ENCODE measurements at regions not wholly inside any gene's neighbourhood (a gene's known extent, or its start where the extent isn't known, plus 50 kb on each side); places are given as distances from the start of the nearest gene placed in this dataset.
A peak's percentile ranks its signal among the peaks of the same experiment; 100 is the strongest.

DNA sequence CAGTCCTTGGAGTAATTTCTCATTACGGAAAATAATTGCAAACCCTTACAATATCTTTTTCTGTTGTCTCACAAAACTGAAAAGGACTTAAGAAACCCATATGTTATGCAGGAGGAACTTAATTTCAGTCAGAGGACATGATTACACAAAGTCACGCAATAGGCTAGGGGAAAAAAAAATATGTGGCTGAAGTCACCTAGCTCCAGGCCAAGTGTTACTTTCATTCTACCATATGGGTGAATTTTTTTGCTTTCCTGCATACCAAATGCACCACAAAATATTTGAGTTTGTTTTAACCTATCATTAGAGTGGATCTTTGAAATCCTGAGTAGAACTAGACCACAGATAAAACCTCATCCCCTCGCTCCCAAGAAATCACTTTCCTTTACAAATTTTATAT, 523.5 kb downstream of the CAAP1 start:
- DNase-seq = no peak

- DNase-seq = no peak
Observed at GRCh38 chr9:26368241-26368640, 524.4 kb downstream of the CAAP1 start.

- DNase-seq = peak; percentile 34
Observed at GRCh38 chr9:26361010-26361409, 531.6 kb downstream of the CAAP1 start.

DNA sequence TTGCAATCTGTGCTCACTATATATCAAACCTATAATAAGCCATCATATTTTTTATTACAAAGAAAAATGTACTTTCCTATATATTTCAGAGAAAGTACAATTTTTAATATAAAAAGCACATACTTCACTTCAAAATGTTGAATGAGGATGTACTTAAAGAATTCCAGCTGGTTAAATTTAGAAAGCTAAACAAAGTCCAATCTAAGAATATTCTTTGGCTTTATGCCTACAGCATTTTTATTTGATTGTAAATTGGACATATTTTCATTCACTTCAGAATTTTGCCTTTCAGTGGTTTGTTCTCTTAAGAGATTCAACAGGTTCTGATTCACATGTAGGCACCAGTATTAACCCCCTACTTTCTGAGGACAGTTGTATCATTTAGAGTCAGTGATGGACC, 533.8 kb downstream of the CAAP1 start:
- no peak for DNase-seq

DNA sequence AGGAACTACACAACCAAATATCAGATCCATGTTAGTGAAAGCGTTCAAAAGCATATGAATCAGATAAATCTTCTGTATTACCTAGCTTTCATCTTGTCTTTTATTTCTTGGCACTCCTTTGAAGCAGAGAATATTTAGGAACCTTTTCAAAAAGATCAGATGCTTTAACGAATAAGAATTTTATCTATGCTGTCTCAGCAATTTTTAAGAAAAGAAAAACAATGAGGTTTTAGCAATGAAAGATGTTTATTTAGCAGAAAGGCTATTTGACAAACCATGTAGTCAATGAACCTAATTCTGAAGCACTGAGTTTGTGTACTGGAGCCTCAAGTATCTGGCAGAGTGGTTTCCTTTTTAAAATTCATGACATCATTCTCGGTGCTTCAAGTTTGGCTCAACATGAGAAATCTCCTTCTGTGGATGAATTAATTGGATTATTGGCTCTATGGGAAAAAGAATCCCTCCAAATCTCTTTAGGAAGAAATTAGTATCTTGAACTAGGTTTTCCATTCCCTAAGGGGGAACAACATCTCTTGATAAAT, 534.7 kb downstream of the CAAP1 start:
- no peak for DNase-seq

DNA sequence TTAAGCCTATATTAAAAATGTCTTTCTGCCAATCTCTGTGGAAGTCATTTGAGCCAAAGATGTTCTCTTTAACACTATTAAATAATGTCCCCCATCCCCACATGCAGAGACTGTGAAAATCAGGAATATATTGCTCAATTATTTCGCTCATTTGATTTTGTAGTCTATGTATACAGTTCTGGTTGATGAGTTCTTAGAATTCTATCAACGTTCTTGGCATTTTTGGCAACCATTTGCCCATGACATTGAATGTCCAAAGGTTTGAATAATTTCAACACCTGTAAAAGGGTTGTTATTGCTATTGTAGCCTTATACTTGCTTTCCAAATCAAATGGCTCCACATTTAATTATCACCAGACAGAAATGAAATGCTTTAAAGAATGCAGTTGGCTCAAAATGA, 536.1 kb downstream of the CAAP1 start:
- DNase-seq = no peak

DNA sequence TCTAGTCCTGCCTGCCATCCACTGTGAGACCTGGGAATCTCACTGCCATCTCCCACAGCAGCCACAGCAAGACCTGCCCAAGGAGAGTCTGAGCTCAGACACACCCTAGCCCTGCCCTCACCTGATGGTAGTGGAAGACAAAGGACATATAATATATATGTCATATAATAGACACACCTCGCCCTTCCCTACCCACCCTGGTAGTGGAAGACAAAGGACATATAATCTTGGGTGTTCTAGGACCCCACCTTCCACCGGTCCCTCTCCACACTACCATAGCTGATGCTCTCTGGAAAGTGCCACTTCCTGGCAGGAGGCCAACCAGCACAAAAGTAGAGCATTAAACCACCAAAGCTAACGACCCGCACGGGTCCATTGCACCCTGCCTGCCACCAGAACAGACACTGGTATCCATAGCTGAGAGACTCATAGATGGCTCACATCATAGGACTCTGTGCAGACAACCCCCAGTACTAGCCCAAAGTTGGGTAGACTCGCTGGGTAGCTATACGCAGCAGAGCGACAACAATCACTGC, 545.6 kb downstream of the CAAP1 start:
- DNase-seq = no peak

DNA sequence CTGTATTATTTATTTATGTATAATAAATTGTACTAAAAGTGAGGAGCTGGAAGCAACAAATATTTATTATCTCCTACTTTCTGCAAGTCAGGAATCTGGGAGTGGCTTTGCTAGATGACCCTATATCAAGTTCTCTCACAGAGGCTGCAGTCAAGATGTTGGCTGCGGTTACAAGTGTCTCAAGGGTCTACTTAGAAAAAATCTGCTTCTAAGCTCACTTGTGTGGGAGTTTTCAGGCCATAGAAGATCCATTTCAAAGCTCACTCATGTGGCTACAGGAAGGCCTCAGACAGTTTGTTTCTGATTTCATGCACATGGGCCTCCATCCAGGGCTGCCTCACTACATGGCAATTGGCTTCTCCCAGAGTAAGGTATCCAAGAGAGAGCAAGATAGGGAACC, 551.1 kb downstream of the CAAP1 start:
- no peak for DNase-seq

GRCh38 chr9:26339796-26340195, 552.8 kb downstream of the CAAP1 start:
- DNase-seq = no peak

DNA sequence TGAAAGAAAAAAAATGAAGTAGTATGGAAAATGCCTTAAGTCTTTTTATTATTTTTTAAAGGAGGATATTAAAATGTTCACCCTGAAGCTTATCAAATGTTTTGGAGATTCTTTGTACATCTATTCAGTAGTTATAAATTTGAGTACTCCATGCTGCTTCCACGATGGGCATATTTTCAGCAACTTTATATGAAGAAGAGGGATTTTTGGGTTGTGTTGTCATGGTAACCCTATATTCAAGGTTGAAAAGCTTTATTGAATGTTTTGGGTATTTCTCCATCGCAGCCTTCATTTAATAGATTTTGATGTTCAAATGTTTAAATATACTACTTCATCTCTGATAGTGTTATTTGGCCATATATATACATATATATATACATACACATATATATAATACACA, 557.5 kb downstream of the CAAP1 start:
- DNase-seq = no peak

GRCh38 chr9:26334706-26335105, 557.9 kb downstream of the CAAP1 start:
- no peak for DNase-seq

DNA sequence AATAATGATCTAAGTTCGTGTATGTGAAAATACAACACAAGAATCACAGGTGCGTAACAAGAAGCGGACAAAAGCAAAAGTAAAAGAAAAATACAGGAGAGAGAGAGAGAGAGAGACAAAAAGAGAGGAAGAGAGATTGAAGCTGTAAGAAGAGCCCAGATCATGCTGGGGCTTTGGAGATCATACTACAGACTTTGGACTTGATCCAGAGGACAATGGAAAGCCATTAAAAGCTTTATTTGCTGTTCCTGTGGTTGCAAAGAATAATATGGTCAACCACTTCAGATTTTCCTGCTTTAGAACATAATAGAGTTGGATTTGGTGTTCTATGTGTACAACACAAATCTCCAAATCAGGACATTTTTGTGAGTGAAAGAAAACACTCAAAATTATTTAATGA, 561.4 kb downstream of the CAAP1 start:
- no peak for DNase-seq

DNA sequence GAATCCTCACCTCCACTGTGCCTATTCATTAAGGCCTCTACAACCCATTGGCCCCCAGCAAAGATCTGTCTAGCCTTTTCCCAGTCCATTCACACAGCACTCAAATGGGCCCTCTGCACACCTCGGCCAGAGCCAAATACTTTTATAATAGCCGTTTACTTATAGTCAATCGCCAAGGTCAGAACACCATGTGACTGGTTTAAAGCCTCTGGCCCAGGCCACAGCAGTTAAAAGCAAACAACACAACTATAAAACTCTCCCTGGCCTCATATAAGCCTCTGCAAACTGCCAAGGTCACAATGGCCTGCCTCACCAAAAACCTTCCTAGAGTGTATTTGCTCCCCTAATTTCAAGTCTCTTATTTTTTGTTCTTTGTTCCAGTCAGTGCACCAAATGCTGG, 562.6 kb downstream of the CAAP1 start:
- DNase-seq = no peak

DNA sequence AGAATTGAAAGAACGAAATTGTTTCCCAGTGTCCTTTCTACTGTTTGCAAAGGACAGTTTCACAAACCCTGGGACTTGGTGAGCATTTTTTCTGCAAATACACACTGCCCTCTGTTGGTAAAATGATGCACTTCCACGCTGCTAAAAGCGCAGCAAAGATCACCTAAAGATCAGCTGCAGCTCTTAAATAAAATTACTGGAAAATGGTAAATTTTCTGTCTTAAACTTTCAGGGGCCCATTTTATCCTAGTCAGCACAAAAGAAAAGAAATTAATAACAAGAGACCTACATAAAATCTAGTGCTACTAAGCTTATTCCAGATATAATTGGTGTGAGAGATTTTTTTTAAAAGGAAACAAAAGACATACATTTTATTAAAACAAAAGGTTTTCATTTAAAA, 566.0 kb downstream of the CAAP1 start:
- DNase-seq = peak; percentile 88

DNA sequence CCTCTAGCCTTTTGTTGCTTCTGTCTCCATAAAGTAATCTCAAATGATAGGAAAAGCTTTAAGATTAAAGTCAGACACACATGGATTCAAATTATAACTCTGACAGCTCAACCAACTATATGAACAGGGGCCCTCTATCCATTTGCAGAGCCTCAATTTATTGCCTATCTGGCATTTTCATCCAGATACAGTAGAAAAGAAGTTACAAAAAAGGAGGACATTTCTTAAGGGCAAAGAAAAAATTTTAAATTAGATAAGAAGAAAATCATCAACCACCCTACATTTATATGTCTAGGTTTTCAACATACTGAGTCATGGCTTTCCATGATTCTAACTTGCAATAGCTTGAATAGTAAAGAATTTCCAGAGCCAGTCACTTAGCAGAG, 567.2 kb downstream of the CAAP1 start:
- DNase-seq = no peak

DNA sequence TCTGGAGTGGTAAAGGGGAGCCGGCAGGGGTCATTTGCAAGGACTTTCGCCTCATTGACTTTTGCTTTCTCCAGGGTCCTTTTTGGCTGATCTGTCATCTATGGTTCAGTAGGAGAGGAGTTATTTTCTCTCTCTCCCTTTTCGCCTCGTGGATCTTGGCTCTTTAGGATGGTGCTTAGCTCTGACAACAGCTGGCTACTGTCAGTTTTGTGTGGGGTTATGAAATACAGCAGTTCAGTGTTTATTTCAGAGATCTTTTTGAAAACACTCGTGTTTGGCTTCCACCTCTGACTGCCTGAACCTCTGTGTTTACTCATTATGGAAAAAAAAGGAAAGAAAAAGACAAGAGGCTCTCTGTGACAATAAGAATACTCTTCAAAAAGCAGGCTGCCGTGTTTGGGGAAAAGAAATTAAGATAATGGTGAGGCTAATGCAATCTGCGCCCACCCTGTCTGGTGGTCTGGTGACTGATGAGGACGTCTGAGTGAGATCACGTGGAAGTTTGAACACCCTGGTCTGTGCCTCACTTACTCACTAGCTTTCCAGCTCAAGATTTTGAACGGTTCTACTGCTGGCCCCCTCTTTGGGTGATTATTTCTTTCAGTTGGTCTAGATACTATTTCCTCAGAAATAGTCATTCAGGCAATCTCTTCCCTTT, 567.7 kb downstream of the CAAP1 start:
- no peak for DNase-seq

DNA sequence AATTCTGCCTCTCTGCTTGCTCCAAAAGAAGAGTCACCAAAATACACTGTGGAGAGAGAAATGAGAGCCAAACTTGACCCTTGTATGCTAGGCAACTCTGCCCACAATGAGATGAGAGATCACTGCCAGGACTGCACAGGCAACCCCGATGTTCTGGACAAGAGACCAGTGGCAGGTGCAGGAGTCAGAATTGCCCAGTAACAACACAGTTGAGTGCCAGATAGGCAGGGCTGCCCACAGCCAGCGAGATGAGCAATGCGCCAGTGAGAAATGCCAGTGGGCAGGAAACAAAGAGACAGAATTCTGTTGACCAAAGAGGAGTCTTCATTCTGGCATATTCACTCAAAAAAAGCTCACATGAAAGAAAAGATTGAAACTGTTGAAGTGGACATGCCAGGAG, 570.7 kb downstream of the CAAP1 start:
- no peak for DNase-seq

GRCh38 chr9:26319859-26320258, 572.7 kb downstream of the CAAP1 start:
- no peak for DNase-seq

DNA sequence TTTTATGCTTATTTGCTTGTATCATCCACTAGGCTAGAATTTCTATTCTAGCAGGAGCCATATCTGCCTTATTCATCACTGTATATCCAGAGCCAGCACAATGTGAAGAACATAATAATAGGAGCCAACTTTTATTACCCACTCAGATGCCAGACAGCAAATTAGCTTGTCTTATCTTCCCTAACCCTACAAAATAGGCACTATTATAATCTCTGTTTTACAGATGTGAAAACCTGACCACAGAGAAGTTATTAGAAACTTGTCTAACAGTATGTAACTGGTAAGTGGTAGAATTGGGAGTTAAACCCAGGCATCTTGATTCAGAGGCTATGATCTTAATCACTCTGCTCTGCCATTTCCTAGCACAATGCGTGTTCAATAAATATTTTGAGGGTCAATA, 579.5 kb downstream of the CAAP1 start:
- peak; percentile 16 for DNase-seq

- DNase-seq = no peak
Observed at GRCh38 chr9:26311463-26311995, 581.1 kb downstream of the CAAP1 start.

DNA sequence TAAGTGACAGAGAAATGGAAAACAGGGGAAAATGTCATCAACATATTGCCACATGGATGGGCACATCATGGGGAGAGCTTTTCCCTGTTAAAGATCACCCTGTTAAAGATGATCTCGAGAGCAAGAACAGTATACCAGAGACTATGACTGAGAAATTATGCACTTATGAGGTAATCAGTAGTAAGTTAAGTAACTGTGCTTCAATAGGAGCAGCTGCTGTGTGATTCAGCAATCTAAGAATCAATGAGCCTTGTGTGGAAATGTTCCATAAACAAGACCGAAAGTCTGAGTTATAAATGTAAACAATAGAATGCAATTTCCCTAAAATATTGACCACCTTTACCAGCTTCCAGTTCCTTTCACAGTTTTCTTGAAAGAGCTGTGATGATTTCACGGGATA, 582.3 kb downstream of the CAAP1 start:
- no peak for DNase-seq

- DNase-seq = no peak
Observed at GRCh38 chr9:26308328-26308727, 584.3 kb downstream of the CAAP1 start.

- no peak for DNase-seq
Observed at GRCh38 chr9:26301659-26302058, 590.9 kb downstream of the CAAP1 start.

GRCh38 chr9:26301046-26301445, 591.6 kb downstream of the CAAP1 start:
- no peak for DNase-seq

Measured in OCI-M1 (cell line).